Hepatocyte (in vitro differentiated cells): ENCODE measurements at regions not wholly inside any gene's neighbourhood (a gene's known extent, or its start where the extent isn't known, plus 50 kb on each side); places are given as distances from the start of the nearest gene placed in this dataset.

Experiments
- CTCF ChIP-seq: fragments of 200-600 bp; sonication (generic); IDR thresholded peaks from 2 replicates; pipeline ENCODE4 v1.5.1; 2016; ENCODE audit warnings: antibody characterized with exemption, mild to moderate bottlenecking; ENCODE audit not compliant: poor library complexity
- EZH2phosphoT487 ChIP-seq: fragments of 200-600 bp; sonication (generic); IDR thresholded peaks from one replicate; pipeline ENCODE4 v1.6.1; 2018; ENCODE audit warnings: antibody characterized with exemption, mild to moderate bottlenecking, low read depth, moderate library complexity; ENCODE audit not compliant: unreplicated experiment, severe bottlenecking

DNA sequence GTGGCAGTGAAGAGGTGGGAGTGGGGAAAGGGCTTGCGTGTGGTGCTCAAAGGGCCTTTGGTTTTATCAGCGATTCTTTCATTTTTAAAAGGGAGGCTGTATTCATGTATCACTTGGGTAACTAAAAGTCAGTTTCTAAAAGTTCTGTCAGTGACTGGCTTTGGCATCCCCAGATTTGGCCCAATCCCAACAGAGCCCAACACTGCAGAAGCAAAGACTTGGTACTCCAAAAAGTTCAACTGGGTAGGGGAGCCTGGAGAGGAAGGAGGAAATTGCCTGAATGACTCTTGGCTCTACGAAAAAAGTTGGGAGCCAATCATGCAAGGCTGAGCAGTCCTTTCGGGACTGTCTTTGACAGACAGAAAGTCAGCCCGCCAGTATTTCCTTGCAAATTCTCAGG, 54.5 kb upstream of the COL13A1 start:
- TF ChIP-seq EZH2phosphoT487 (no peak), CTCF (no peak)
